SK-N-SH (cell line): ENCODE measurements at regions not wholly inside any gene's neighbourhood (a gene's known extent, or its start where the extent isn't known, plus 50 kb on each side); places are given as distances from the start of the nearest gene placed in this dataset.
"Not testable (repeated sequence)": the region's sequence is repeated elsewhere in the genome, so short reads cannot be mapped to it uniquely, and the experiment has no call there.

ENCODE experiments used
- CHD2 ChIP-seq: fragments of 150-350 bp; IDR thresholded peaks from 2 replicates; pipeline ENCODE4 v1.6.1; 2018; ENCODE audit warnings: low read length; ENCODE audit not compliant: partially characterized antibody
- POLR2AphosphoS5 ChIP-seq: IDR thresholded peaks from 2 replicates; pipeline ENCODE4 v1.6.1; 2012; ENCODE audit warnings: low read depth, low read length
- RAD21 ChIP-seq: IDR thresholded peaks from 2 replicates; pipeline ENCODE4 v1.6.1; 2012; ENCODE audit warnings: mild to moderate bottlenecking, low read length
- TEAD4 ChIP-seq: IDR thresholded peaks from 2 replicates; pipeline ENCODE4 v1.4.0; 2012; ENCODE audit warnings: mild to moderate bottlenecking, borderline replicate concordance; ENCODE audit not compliant: insufficient read depth
- TF ChIP-seq, protein P1 (sequence below): fragments of 200-600 bp; sonication (generic); IDR thresholded peaks from 2 replicates; pipeline ENCODE4 v1.6.1; 2017; ENCODE audit warnings: antibody characterized with exemption, mild to moderate bottlenecking, moderate library complexity
- TF ChIP-seq, protein P2 (sequence below): IDR thresholded peaks from 2 replicates; pipeline ENCODE4 v1.4.0; 2012; ENCODE audit warnings: low read depth
- TF ChIP-seq, protein P3 (sequence below): IDR thresholded peaks from 2 replicates; pipeline ENCODE4 v1.4.0; 2012; ENCODE audit warnings: low read depth, borderline replicate concordance

DNA sequence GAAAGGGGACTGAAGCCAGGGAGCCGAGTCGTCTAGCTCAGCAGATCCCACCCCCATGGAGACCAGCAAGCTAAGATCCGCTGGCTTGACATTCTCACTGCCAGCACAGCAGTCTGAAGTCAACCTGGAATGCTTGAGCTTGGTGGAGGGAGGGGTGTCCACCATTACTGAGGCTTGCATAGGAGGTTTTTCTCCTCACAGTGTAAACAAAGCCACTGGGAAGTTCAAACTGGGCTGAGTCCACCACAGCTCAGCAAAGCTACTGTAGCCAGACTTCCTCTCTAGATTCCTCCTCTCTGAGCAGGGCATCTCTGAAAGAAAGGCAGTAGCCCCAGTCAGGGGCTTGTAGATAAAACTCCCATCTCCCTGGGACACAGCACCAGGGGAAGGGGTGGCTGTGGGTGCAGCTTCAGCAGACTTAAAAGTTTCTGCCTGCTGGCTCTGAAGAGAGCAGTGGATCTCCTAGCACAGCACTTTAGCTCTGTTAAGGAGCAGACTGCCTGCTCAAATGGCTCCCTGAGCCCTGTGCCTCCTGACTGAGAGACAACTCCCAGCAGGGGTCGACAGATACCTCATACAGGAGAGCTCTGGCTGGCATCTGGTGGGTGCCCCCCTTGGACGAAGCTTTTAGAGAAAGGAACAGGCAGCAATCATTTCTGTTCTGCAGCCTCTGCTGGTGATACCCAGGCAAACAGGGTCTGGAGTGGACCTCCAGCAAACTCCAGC lies 942.0 kb upstream of the ROBO1 start:
- TF ChIP-seq, protein P1, sequence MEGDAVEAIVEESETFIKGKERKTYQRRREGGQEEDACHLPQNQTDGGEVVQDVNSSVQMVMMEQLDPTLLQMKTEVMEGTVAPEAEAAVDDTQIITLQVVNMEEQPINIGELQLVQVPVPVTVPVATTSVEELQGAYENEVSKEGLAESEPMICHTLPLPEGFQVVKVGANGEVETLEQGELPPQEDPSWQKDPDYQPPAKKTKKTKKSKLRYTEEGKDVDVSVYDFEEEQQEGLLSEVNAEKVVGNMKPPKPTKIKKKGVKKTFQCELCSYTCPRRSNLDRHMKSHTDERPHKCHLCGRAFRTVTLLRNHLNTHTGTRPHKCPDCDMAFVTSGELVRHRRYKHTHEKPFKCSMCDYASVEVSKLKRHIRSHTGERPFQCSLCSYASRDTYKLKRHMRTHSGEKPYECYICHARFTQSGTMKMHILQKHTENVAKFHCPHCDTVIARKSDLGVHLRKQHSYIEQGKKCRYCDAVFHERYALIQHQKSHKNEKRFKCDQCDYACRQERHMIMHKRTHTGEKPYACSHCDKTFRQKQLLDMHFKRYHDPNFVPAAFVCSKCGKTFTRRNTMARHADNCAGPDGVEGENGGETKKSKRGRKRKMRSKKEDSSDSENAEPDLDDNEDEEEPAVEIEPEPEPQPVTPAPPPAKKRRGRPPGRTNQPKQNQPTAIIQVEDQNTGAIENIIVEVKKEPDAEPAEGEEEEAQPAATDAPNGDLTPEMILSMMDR: not testable (repeated sequence)
- TF ChIP-seq, protein P2, sequence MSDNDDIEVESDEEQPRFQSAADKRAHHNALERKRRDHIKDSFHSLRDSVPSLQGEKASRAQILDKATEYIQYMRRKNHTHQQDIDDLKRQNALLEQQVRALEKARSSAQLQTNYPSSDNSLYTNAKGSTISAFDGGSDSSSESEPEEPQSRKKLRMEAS: not testable (repeated sequence)
- not testable (repeated sequence) for TF ChIP-seq POLR2AphosphoS5, CHD2, TEAD4, RAD21
- TF ChIP-seq, protein P3, sequence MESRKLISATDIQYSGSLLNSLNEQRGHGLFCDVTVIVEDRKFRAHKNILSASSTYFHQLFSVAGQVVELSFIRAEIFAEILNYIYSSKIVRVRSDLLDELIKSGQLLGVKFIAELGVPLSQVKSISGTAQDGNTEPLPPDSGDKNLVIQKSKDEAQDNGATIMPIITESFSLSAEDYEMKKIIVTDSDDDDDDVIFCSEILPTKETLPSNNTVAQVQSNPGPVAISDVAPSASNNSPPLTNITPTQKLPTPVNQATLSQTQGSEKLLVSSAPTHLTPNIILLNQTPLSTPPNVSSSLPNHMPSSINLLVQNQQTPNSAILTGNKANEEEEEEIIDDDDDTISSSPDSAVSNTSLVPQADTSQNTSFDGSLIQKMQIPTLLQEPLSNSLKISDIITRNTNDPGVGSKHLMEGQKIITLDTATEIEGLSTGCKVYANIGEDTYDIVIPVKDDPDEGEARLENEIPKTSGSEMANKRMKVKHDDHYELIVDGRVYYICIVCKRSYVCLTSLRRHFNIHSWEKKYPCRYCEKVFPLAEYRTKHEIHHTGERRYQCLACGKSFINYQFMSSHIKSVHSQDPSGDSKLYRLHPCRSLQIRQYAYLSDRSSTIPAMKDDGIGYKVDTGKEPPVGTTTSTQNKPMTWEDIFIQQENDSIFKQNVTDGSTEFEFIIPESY: not testable (repeated sequence)
